Natural killer cell treated with Interleukin-12 subunit alpha and Interleukin-12 subunit beta and Interleukin-15 and Interleukin-18, amount 100 ng/mL, for 72 hours (primary cell): ENCODE measurements at regions not wholly inside any gene's neighbourhood (a gene's known extent, or its start where the extent isn't known, plus 50 kb on each side); places are given as distances from the start of the nearest gene placed in this dataset.
"Not testable (repeated sequence)": the region's sequence is repeated elsewhere in the genome, so short reads cannot be mapped to it uniquely, and the experiment has no call there.

Experiments used
- ATAC-seq, 2 donors: fragments of 150-1000 bp; cut with Tn5 transposase in 1 of 2; sonication (Bioruptor Pico), chemical (Tn5 transposase) in 1 of 2; 2 replicates each; pipeline ENCODE4 v1.10.0; 2021
- DNase-seq: peaks from one replicate; pipeline ENCODE4 v3.0.0; 2022; ENCODE audit warnings: low spot score
- H3K27ac Mint-ChIP-seq, 2 donors: 1 replicate in 1 of 2; 2 replicates in 1 of 2; pipeline ENCODE4 v1.8.0; 2022; ENCODE audit warnings: mixed read lengths in 2 of 2, mild to moderate bottlenecking in 1 of 2, moderate library complexity in 1 of 2
- H3K27me3 Mint-ChIP-seq, 2 donors: 1 replicate in 1 of 2; 2 replicates in 1 of 2; pipeline ENCODE4 v1.8.0; 2022; ENCODE audit warnings: mixed read lengths in 2 of 2
- H3K36me3 Mint-ChIP-seq: one replicate; pipeline ENCODE4 v1.8.0; 2022; ENCODE audit warnings: mixed read lengths
- H3K4me1 Mint-ChIP-seq, 2 donors: 1 replicate in 1 of 2; 2 replicates in 1 of 2; pipeline ENCODE4 v1.8.0; 2022; ENCODE audit warnings: low read depth in 2 of 2, mixed read lengths in 2 of 2, mild to moderate bottlenecking in 1 of 2
- H3K4me3 Mint-ChIP-seq: one replicate; pipeline ENCODE4 v1.8.0; 2022; ENCODE audit warnings: mixed read lengths
- H3K9me3 Mint-ChIP-seq: 2 replicates; pipeline ENCODE4 v1.8.0; 2022; ENCODE audit warnings: mixed read lengths

DNA sequence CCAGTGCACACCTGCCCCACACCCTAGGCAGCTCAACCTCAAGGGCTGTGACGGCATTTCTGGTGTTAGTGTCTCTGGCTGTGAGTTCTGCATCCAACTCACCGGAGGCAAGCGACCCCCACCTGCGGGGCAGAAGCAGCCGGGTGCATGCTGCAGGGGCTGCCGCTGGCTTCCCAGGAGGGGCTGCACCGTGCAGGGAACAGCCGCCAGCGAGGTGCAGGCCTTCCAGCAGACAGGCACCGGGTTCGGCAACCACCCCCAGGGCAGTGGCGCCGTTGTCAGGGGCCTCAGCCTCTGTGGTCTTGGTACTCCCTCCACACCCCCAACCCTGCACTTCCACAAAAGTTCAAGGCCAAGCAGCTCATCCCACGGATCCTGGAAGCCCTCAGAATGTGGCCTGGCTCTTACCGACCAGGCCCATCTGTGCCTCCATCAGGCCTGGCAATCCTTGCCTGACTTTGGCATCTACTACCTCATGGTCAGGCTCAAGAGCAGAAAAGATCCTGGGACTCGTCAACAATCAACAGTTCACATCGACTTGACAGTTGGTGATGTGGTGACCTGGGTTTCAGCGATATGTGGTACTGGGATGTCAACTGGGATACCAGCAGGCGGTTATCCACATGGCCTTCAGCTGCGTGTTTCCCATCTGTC is 98.7 kb upstream of the KCNJ18 start:
- ATAC-seq = peak; percentile 24 to 31
- not testable (repeated sequence) for H3K36me3 Mint-ChIP-seq, H3K9me3 Mint-ChIP-seq, H3K27ac Mint-ChIP-seq, DNase-seq, H3K4me3 Mint-ChIP-seq, H3K4me1 Mint-ChIP-seq
- H3K27me3 Mint-ChIP-seq = peaks cover 19 to 27% of the 10 kb centered on the region in 2 donors

GRCh38 chr17:21595086-21595485 is 97.2 kb upstream of the KCNJ18 start:
- H3K27ac Mint-ChIP-seq = no peak overlapping the region
- H3K27me3 Mint-ChIP-seq = peaks cover 19 to 28% of the 10 kb centered on the region in 2 donors
- no peaks in the 10 kb centered on the region for H3K4me1 Mint-ChIP-seq
- no peak overlapping the region for H3K4me3 Mint-ChIP-seq
- H3K36me3 Mint-ChIP-seq = no peaks in the 10 kb centered on the region
- DNase-seq (no peak), ATAC-seq (no peak)
- H3K9me3 Mint-ChIP-seq = no peaks in the 10 kb centered on the region

- Mint-ChIP-seq H3K27ac (no peak overlapping the region), H3K9me3 (no peaks in the 10 kb centered on the region), H3K36me3 (no peaks in the 10 kb centered on the region), H3K27me3 (peaks cover 17 to 34% of the 10 kb centered on the region in 2 donors), H3K4me3 (no peak overlapping the region), H3K4me1 (no peaks in the 10 kb centered on the region)
- peak in 1 of 2 donors; percentile 24 for ATAC-seq
- DNase-seq = no peak
These were observed 90.1 kb upstream of the KCNJ18 start for GRCh38 chr17:21602176-21602575.

DNA sequence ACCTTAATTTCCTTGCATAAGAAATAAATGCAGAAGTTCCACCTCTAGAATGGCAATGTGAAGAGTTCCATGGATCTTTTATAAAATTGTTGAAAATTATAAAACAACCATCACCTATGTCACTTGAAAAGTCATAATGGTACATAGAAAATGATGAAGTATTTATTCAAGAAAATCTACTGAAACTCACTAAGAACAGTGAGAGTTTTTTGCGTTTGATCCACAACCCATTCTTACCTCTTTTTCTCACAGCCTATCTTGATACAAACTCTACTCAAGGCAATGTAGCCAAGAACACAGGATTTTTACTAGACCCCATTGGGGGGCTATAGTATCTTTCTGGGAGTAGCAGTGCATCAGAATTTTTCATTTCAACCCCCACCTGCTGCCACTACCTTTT is 89.0 kb upstream of the KCNJ18 start:
- H3K4me3 Mint-ChIP-seq, ATAC-seq, DNase-seq: not testable (repeated sequence)

DNA sequence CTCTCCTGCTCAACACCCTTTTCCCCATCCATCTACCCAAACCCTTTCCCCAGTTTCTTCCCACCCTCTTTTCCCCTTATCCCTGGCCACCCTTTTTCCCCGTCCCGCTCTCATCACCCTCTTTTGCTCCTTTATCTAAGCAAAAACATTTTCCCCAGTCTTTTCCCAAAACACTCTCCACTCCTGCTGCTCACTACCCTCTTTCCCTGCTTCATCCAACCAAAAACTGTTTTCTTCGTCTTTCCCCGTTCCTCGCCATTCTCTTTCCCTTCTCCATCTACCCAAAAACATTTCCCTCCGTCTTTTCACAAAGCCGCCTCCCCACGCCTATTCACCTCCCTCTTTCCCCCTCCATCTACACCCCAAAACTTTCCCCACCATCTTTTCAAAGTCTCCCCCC is 80.9 kb upstream of the KCNJ18 start:
- H3K27me3 Mint-ChIP-seq = peaks cover 14 to 27% of the 10 kb centered on the region in 2 donors
- not testable (repeated sequence) for ATAC-seq

More for the DNA sequence above, 89.0 kb upstream of the KCNJ18 start:
- H3K27me3 Mint-ChIP-seq = peaks cover 12 to 28% of the 10 kb centered on the region in 2 donors
- H3K9me3 Mint-ChIP-seq, H3K27ac Mint-ChIP-seq, H3K4me1 Mint-ChIP-seq, H3K36me3 Mint-ChIP-seq: not testable (repeated sequence)

DNA sequence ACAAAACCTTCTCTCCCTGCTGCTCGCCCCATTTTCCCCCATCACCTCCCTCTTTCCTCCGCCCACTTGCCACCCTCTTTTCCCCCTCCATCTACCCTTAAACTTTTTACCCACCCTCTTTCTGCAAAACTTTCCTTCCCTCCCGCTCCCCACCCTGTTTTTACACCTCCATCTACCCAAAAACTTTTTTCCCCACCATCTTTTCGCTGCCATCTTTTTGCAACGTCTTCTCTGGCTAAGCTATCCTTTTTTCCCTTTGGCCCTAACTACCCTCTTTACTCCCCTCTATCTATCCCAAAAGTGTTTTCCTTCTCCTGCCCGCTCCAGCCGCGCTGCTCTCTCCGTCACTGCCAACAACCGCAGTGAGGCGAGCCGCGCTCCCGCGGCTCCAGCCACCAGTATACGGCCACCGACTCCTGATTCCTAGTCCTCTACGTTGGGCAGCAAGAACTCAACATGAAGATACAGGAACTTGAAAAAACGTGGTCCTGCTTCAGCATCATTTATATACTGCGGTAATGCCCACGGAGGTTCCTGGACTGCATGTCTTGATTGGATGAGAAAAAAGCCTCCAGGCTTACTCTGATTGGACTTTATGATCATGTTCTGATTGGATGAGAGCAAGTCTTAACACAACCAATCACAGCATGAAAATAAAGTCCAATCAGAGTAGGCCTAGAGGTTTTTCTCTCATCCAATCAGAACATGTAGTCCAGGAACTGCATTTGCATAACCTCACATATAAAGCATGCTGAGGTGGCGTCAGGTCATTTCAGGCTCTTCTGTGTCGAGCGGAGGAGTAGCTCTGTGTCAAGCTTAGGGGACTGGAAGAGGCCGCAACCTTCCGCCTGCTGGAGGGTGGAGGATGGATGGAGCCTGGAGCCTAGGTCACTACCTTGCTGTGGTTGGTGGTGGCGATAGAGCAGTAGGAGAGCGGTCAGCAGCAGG is 79.9 kb upstream of the KCNJ18 start:
- ATAC-seq, H3K9me3 Mint-ChIP-seq, H3K36me3 Mint-ChIP-seq, H3K4me3 Mint-ChIP-seq, H3K27ac Mint-ChIP-seq, DNase-seq, H3K4me1 Mint-ChIP-seq: not testable (repeated sequence)
- H3K27me3 Mint-ChIP-seq = peaks cover 14 to 24% of the 10 kb centered on the region in 2 donors

More for the DNA sequence above, 80.9 kb upstream of the KCNJ18 start:
- not testable (repeated sequence) for H3K4me1 Mint-ChIP-seq, H3K9me3 Mint-ChIP-seq, H3K4me3 Mint-ChIP-seq, H3K27ac Mint-ChIP-seq, H3K36me3 Mint-ChIP-seq, DNase-seq

DNA sequence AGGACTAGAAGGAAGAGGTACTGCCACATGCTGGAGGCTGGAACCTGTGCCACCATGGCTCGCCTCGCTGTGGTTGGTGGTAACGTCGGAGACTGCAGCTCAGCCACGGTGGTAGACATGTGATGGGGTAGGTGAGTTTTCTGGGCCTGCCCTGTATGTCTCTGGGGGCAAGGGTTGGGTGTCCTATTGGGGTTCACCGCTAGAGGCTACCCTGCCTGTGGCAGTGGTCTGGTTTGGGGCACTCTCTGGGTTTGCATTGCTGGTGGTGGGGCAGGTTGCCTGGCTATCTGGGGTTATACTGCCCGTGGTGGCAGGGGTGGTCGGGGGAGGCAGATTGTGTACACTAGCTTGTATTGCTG is 79.3 kb upstream of the KCNJ18 start:
- ATAC-seq (no peak), DNase-seq (no peak)
- no peaks in the 10 kb centered on the region for H3K9me3 Mint-ChIP-seq
- H3K4me3 Mint-ChIP-seq = no peak overlapping the region
- H3K27me3 Mint-ChIP-seq = peaks cover 14 to 24% of the 10 kb centered on the region in 2 donors
- H3K27ac Mint-ChIP-seq = no peak overlapping the region
- no peaks in the 10 kb centered on the region for H3K4me1 Mint-ChIP-seq
- no peaks in the 10 kb centered on the region for H3K36me3 Mint-ChIP-seq

GRCh38 chr17:21626987-21627386 is 65.3 kb upstream of the KCNJ18 start:
- not testable (repeated sequence) for H3K4me1 Mint-ChIP-seq, H3K27me3 Mint-ChIP-seq, DNase-seq, ATAC-seq, H3K27ac Mint-ChIP-seq, H3K9me3 Mint-ChIP-seq, H3K4me3 Mint-ChIP-seq, H3K36me3 Mint-ChIP-seq
